Glomerular visceral epithelial cell (primary cell): ENCODE measurements at regions not wholly inside any gene's neighbourhood (a gene's known extent, or its start where the extent isn't known, plus 50 kb on each side); places are given as distances from the start of the nearest gene placed in this dataset.

Experiments
- DNase-seq: peaks from one replicate; pipeline ENCODE4 v3.0.0-alpha.2; 2016; ENCODE audit errors: extremely low spot score

DNA sequence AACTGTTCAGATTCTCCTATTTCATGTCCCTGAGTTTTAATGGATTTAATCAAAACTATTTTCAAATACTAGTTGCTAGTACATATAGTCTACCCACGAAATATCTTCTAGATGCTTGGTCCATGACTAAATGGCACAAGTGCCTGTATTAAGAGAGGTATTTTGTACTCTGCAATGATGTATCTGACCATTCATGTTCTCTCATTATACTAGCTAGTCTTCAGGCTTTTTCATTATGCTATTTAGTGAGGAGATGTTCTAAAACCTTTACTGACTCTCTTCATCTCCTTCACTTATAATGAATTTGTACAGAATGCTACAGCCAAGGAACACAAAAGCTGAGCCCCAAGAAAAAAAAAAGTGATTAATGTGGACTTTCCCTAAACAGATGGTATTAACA is 222.5 kb downstream of the AHR start:
- DNase-seq = no peak

DNA sequence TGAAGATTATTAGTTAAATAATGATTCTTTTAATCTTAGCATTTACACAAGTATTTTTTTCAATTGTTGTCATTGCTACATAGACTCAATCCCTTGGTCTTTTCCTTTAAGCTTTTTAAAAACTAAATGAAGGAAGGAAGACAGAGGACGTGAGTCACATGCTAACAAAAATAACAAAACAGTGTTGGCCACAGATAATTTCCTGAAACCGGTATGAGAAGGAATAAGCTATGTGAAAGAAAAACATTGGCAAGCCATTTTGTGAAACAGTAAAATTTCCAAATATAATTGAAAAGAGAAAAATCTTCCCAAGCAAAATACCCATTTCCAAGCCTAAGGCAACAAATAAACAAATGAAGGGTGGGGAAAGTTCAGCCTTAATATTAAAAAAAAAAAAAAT is 223.0 kb downstream of the AHR start:
- DNase-seq = peak; percentile 34

DNA sequence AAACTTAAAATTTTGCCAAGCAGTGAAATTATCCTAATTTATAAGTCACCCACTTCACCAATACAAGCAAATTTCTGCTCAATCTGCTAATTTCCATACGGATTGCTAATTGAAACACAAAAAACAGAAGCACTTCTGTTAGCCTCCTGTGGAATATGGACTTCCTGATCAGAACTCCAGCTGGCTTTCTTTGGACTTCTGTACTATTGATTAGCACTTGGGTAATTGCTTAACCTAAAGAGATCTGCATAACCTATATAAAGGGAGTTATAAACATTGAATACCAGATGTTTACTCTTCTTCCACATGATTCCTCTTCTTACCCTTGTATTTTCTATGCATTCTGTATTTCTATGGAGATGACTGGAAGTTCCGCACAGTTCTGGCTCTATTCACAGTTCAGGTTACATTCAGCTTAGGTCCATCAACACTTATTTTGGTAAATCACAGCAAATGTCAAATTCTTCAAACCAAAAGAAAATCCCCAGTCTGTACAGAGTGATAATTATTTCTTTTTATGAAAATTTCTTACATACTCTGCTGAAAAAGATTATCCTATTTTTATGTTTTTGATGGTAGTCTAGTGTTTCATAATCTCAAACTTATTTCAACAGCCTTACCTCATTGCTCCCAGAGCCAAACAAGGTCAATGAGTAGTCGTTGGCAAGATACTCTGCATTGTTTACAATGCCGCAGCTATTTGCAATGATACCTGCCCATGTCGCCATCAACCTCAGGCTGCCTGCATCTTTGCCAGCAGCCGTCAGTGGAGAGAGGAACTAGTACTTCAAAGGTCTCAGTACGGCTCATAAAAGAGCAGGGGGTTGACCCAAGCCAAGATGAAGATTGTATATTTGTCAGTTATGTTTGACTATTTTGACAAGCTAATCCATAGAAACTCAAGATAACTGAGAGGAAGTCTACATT is 225.6 kb downstream of the AHR start:
- no peak for DNase-seq

DNA sequence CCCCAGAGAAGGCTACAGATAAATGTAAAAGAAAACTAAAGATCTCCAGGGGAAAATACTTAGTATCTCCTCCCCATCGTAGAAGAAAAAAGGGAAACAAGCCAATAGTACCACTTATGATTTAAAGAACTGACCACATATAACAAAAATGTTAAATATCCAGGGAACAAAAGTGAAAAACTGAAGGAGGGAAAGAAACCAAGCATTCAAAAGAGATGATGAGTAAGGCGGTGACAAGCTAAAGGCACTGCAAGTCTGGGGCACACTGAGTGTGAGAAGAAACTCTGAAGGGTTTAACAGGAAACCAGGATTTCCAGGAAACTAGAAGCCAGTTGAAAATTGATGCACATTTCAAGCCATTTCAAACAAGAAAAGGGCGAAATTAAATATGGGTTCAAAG is 226.3 kb downstream of the AHR start:
- no peak for DNase-seq

DNA sequence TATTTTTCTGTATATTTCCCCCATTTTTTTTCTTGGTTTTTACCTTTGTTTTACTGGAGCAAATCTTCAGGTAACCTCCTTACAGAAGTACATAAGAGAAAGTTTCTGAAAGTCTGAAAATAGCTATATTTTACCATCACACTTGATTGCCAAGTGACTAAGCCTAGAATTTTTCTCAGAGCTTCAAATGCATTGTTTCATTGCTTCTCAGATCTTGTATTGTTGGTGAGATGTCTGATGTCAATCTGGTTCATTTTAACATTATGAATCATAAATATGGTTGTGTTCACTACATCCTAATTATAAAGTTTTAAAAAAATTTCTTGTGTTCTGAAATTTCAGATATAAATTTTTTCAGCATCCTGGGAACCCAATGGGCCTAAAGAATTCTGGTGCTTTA is 228.2 kb downstream of the AHR start:
- DNase-seq = no peak

DNA sequence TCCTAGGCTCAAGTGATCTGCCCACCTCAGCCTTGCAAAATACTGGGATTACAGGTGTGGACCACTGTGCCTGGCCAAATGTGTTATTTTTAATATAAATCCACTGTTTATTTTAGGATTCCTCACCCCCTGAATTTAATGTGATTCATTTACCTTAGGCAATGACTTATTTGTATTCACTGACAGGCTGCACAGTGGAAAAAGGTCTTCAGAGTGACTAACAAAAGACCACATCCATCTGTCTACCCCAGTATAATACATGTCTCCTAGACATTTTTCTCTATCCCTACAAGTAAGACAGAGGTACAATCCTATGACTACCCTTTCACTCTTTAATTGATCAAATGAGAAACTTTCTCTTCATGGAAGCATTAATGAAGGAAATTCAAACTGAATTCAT is 230.2 kb downstream of the AHR start:
- no peak for DNase-seq

DNA sequence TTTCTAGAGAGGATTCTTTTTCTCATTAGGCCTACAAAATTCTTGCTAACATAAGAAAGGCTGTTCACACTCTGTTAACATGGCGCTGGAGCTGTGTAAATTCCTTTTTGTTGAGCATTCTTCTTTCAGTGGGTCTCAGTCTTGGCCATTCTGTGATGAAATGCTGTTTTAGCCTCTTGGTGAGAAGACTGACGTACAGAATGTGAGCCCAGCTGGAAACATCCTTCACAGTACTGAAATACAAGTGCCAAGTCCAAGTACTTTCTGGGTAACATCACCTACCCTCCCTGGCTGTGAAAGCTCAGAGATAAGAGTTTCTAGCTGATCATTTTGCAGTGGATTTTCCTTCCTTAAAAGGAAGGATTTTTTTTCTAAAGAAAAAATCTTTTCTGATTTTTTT is 231.8 kb downstream of the AHR start:
- DNase-seq = no peak

DNA sequence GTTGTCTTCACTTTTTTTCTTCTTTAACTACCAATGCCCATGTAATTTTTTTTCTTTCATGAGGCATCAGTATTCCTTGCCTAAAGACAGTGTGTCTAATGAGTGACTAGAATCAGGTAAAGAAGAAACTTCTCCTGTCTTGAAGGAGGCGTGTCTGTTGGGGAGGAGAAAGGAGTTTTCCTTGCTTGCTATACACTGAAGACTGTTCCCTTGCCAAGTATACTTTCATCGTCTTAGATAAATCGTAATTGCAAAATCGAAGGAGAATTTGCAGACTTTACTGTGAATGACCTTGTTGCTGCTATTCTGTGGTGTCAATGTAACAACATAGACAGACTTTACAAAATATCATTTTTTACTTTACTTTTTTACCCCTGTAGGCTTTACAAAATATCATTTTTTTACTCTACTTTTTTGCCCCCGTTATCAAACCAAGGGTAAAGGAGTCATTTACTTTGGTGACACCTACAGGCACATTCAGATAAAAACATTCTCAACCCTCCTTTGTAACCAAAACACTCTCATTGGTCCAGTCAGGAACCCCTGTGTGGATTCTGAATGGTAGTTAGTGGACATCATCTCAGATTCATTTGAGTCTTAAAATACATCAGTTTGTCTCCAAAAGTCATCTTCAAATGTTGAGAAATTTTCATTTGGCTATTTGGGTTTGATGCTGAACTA is 232.4 kb downstream of the AHR start:
- DNase-seq = no peak

DNA sequence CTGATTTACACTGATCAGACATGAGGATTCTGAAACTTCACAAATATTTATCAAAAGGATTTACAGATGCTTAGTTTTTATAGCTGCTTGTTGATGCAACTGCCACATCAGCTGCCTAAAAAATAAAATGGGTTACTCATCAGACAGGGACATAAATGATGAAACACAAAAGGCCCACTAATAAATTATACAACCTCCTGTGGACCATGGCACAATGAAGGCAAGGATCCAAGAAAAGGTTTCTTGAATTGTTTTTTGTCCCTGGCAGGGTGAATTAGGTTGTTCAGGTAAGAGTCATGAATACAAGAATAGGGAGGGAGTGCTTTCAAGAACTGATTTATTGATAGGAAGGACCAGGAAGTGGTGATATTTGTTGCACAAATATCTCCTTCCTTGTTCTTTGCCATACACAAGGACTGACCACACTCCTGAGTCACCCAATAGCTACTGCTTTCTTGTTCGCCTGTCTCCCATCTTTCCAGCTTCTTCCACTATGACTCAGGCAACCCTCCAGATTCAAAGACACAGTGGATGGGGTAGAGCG is 234.5 kb downstream of the AHR start:
- DNase-seq = peak; percentile 76

DNA sequence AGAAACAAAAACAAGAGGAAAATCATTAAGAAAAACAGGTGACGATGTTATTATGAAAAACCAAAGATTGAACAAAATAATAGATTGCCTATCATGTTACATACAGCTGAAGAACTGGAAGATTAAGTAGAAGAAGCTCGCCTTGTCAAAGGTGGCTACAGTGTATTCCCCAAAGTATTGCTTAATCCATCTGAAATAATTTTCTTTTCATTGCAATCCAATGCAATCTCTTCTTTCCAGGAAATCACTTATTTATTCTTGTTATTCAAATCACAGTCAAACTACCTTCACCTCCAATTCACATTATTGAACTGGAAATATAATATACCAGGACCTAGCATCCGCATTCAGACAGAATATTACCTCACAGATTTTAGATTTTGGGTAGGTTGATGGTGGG is 235.9 kb downstream of the AHR start:
- no peak for DNase-seq

DNA sequence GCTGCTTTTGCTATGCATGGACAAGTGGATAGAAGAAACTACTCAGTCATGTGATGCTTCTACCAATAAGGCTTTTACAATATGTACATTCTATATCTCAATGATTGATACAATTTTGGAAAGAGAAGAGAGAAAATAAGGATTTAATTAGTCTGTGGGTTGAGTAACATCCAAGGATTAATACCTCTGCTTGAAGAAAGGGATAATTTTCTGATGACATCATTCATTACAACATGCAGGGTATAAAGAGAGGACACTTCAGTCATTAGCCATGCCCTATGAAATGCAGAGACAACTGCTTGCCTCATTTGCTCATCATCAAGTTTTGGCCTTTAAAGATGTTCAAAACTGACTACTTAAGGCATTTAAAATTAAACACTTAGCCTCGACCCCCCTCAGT is 237.3 kb downstream of the AHR start:
- no peak for DNase-seq

DNA sequence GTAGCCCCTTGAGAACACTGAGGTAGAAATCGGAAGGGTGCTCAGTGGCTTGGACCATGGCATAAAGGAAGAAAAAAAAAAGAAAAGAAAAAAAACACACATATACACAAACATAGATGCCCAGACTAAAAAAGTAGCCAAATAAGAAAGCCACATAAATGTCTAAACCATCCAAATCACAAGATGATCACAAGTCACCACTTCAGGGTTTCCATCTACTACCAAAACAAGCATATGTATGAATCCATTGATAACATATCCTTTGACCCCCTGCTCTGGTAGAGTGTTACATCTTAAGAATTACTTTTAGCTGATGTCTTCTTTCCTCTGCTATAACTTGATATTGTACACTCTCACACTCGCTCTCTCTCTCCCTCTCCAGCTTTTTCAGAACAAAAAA is 245.9 kb downstream of the AHR start:
- DNase-seq = no peak

DNA sequence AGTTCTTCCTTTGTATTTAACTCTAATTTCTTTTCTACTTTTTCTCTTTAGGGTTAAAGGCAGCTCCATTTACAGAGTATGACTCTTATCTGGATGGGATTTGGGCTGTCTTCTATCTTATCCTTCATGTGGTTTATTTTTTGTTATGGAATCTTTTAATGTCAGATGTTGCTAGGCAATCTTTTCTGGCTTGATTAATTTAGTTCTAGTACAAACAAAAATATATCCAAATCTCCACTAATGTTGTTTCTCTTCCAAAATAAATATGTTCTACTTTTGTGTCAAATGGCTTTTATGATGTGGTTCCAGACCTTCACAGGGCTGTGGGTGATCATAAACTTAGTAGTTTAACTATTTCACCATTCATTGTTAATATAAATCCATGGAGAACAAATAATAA is 246.9 kb downstream of the AHR start:
- no peak for DNase-seq

DNA sequence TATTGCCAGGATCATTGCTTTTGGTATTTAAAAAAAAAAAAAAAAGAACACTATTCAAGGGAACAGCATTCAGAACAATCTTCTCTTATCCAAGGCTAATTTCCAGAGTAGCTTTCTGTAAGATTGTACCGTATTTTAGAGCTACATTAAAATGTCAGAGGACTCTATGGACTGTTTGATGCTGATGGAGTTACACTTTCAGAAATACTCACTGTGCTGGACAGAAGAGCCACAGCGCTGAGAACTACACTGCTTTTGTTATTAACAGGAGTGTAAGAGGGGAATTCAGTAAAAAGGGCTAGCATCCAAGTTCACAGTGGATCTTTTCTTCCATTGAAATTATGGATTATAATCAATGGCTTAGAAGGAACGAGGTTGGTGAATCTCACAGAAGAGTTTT is 247.7 kb downstream of the AHR start:
- DNase-seq = no peak

DNA sequence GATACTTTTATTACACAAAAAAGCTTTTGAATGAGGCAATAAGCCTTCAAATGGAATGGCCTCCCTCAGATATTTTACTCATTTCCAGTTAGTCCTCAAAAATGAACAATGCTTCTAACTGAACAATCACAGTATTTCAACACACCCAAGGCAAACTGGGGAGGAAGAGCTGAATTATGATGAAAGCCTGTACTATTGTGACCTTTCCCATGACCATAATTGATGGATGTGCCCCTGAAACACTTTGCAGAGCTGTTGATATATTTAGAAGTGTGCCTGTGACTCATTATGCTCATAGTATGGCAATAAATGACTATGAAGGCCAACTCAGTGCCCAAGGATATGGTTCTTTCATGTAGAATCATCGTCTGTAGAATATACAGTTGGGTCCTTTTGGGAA is 248.1 kb downstream of the AHR start:
- no peak for DNase-seq

DNA sequence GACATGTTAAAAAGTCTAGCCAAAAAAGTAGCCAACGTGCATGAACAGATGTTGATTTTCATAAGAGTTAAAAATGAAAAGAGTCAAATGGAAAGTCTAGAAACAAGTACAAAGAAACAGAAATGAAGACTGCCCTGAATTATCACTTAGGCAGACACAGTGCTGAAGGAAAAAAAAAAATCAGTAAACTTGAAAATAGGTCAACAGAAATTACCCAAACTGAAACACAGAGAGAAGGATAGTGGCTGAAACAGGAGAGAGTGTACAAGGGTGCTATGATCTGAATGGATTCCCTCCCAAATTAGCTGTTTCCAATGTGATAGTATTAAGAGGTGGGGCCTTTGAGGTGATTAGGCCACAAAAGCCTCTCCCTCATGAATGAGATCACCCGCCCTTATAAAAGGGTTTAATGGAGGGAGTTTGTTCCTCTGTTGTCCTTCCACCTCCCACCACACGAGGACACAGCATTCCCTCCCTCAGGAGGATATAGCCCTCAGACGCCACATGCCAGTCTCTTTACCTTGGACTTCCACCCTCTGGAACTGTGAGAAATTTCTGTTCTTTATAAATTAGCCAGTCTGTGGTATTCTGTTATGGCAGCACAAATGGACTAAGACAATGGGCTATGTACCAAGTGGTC is 249.7 kb downstream of the AHR start:
- no peak for DNase-seq

DNA sequence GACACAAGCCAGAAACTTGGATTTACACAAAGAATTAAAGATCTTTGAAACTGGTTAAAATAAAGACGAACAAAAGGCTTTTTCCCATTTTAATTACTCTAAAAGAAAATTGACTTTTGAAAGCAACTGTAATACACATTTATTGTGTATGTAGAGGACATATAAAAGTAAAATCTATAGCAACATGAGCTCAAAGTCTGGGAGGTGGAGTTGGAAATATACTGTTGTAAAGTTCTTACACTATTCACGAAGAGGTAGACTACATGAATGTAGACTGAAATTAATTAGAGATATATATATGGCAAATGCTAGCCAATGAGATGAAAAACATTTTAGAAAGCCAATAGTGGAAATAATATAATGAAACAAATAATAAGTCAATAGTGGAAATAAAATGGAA is 251.0 kb downstream of the AHR start:
- no peak for DNase-seq

DNA sequence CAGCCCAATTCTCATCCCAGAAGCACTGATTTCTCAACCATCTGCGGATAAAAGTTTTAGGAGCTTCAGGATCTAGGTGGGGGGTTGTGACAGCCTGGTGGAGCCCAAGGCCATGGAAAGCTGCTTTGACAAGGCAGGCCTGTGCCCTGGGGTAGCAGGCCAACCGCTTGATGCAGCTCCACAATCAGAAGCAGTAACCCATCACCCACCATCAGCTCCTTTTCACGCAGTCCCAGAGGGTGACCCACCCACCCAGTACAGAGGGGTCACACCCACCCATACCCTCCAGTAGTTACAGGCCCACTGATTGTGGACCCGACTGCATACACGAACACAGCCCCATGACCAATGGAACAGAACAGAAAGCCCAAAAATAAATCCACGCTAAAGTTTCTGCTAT is 253.9 kb downstream of the AHR start:
- DNase-seq = no peak

DNA sequence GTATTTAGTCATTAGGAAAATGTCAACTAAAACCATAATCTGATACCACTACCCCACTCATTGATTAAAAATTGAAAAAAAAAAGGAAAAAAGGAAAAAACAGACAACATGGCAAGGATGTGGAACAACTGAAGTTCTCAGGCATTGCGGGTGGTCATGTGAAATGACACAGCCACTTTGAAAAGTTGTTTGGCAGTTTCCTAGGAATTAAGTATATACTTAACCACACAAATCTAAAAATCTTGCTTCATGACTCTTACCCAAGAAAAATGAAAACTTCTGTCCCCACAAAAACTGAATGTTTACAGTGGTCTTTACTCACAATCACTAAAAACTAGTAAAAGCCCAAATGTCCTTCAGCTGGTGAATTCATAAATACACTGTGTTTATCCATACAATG is 254.5 kb downstream of the AHR start:
- no peak for DNase-seq

DNA sequence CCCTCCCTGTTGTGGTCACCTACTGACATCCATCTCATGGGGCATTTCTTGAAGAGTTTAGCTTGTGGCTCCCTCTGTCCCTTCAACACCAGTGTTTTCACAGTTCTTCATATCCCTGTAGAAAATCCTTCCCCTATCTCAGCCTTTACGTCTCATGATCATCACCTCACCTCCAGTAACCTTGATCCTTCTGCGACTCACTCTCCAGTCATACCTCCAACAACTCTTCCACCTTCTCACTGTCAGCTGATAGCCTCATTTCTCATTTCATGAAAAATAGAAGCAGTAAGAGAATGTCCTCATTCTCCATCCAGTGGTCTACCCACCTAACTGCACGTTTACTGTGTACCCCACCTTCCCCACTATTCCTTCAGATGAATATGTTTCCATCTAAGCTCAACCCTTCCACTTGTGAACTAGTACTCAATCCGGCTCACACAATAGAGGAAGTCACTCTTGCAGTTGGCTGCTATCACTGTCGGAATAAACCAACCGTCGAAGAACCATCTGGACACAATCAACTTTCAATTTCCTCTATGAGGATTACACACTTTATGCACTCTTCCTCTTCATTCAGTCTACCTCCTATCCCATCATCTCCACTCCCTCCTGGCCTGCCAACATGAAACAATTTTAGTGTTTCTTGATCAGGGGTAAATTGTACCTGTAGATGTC is 256.0 kb downstream of the AHR start:
- no peak for DNase-seq

DNA sequence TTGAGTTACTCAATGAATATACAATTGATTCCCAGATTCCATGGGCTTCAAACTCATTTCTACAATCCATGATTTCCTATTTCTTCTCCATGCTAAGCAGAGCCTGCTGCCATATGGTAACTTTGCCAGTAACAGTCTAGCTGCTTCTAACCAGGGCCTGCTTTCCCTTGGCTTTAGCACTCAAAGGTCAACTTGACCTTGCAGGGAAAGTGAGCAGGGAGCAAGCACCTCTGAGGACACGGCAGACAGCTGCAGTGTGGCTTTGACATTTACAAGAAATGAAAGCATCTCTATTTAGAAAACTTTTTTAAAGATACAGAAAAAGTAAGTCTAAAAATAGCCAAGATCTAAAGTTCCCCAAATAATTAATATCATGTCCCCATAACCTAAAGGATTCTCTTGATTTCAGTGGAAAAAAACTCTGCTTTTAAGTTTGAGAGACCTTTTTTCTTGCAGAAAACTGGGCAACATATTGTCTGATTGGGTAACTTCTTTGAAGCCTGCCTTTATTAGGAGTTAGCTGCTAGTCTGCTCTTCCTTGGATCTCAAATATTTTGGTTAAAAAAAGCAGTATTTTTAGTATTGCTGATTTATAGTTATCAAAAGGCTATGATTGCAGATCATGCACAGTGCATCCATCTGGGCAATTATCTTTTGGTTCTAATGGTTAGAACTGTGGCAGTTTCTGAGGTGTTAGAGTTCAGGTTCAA is 257.9 kb downstream of the AHR start:
- no peak for DNase-seq
